Naive thymus-derived CD4-positive, alpha-beta T cell (primary cell): ENCODE measurements at regions not wholly inside any gene's neighbourhood (a gene's known extent, or its start where the extent isn't known, plus 50 kb on each side); places are given as distances from the start of the nearest gene placed in this dataset.

Experiments used
- ATAC-seq: fragments of 150-1000 bp; cut with Tn5 transposase; 2 replicates; pipeline ENCODE4 v1.10.0; 2021; ENCODE audit warnings: mild to moderate bottlenecking, moderate library complexity
- CTCF ChIA-PET: fragments of 350-600 bp; sonication (Branson Sonifier 250); formaldehyde crosslinking; loops from one replicate; lab custom pipeline; 2021; ENCODE audit warnings: antibody characterized with exemption; lab: Charles Lee
- POLR2A ChIA-PET: fragments of 350-600 bp; sonication (Branson Sonifier 250); formaldehyde crosslinking; loops from one replicate; lab custom pipeline; 2021; ENCODE audit warnings: antibody characterized with exemption, inconsistent platforms; lab: Charles Lee
- DNase-seq, 9 donors: peaks; one replicate each; pipeline versions ENCODE4 v3.0.0 to v3.0.0-alpha.2; 2020 to 2022; ENCODE audit warnings: mixed read lengths in 1 of 9
- H3K27ac ChIP-seq: one replicate; pipeline ENCODE4 v1.7.0; 2013; ENCODE audit warnings: mild to moderate bottlenecking, low read depth, low read length, moderate library complexity
- H3K27me3 ChIP-seq, 2 donors: one replicate each; pipeline ENCODE4 v1.7.0; 2013; ENCODE audit warnings: low read length in 2 of 2, mild to moderate bottlenecking in 2 of 2, moderate library complexity in 2 of 2; ENCODE audit not compliant: control insufficient read depth in 2 of 2, insufficient read depth in 2 of 2
- H3K36me3 ChIP-seq, 3 experiments: 1 replicate in 2 of 3; 2 replicates in 1 of 3; pipeline ENCODE4 v1.7.0; 2013; ENCODE audit warnings: low read length in 3 of 3, mild to moderate bottlenecking in 3 of 3, moderate library complexity in 1 of 3; ENCODE audit not compliant: insufficient read depth in 3 of 3, control insufficient read depth in 2 of 3
- H3K4me1 ChIP-seq, 2 donors: one replicate each; pipeline ENCODE4 v1.7.0; 2013; ENCODE audit warnings: low read length in 2 of 2, mild to moderate bottlenecking in 2 of 2, moderate library complexity in 1 of 2; ENCODE audit not compliant: control insufficient read depth in 2 of 2, insufficient read depth in 2 of 2
- H3K4me3 ChIP-seq: 2 replicates; pipeline ENCODE4 v1.7.0; 2013; ENCODE audit warnings: mild to moderate bottlenecking, low read length
- H3K9me3 ChIP-seq, 3 experiments: 1 replicate in 2 of 3; 2 replicates in 1 of 3; pipeline ENCODE4 v1.7.0; 2013; ENCODE audit warnings: low read length in 3 of 3; ENCODE audit not compliant: control insufficient read depth in 2 of 3
- H3K27ac Mint-ChIP-seq, 9 donors: one replicate each; pipeline ENCODE4 v1.8.0; 2020 to 2022; ENCODE audit warnings: mixed read lengths in 9 of 9, mild to moderate bottlenecking in 8 of 9, moderate library complexity in 5 of 9, inconsistent platforms in 2 of 9
- H3K27me3 Mint-ChIP-seq, 5 donors: one replicate each; pipeline ENCODE4 v1.8.0; 2021 to 2022; ENCODE audit warnings: mixed read lengths in 5 of 5, mild to moderate bottlenecking in 1 of 5
- H3K36me3 Mint-ChIP-seq, 5 donors: one replicate each; pipeline ENCODE4 v1.8.0; 2020 to 2022; ENCODE audit warnings: mixed read lengths in 5 of 5, mild to moderate bottlenecking in 3 of 5, inconsistent platforms in 1 of 5
- H3K4me1 Mint-ChIP-seq, 7 donors: one replicate each; pipeline ENCODE4 v1.8.0; 2020 to 2022; ENCODE audit warnings: mixed read lengths in 7 of 7, mild to moderate bottlenecking in 3 of 7, inconsistent platforms in 1 of 7
- H3K4me3 Mint-ChIP-seq, 10 donors: one replicate each; pipeline ENCODE4 v1.8.0; 2020 to 2022; ENCODE audit warnings: mild to moderate bottlenecking in 10 of 10, mixed read lengths in 10 of 10, moderate library complexity in 6 of 10, inconsistent platforms in 2 of 10
- H3K9me3 Mint-ChIP-seq, 11 donors: one replicate each; pipeline ENCODE4 v1.8.0; 2020 to 2022; ENCODE audit warnings: mixed read lengths in 11 of 11, mild to moderate bottlenecking in 4 of 11, inconsistent platforms in 1 of 11, moderate library complexity in 1 of 11
- intact Hi-C, 2 donors: fragments of 100-400 bp; cut with micrococcal nuclease; formaldehyde crosslinking; loops; one replicate each; pipeline ENCODE4 v1.15.1; 2023

DNA sequence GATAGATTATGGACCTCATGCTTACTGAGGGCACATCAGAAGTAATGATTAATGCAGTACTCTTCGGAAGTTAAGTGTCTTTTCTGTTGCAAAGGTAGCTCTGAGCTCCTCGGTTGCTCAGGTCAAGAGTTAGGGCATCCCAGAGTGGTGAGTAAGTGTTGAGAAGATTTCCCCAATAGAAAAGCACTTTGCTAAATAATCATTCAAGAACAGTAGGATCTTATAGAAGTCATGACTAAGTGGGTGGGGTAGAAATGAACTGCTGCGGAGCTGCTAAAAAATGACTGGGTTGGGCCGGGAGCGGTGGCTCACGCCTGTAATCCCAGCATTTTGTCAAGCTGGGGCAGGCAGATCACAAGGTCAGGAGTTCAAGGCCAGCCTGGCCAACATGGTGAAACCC is 648.6 kb upstream of the CAMK1G start:
- no peaks in the 10 kb centered on the region for H3K36me3 Mint-ChIP-seq
- POLR2A ChIA-PET: no interaction called here

DNA sequence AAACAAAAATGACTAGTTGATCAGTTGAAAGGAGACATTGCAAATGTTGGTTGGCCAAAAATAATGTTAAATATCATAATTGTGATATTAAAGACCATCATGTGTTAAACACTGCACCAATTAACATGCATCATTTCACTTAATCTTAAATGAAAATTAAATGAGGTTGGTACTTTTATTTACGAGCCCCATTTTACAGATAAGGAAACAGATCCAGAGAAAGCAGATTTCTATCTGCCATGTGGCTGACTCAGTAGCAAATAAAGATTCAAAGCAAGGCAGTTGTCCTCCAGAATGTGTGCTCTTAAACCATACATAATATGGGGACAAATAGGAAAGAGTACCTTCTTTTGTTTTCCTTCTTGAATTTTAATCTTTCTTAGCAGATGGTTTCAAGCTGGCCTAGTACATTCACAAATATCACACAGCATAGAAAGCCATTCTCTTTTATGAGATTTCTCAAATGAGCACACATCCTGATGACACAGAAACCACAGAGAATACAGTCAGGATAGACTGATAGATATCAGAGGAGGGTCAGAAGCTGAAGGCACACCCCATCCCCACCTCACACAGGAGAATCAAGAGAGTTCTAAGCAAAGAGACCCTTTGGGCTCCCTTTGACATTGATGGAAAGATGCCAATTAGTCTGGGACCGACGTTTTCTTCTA is 647.9 kb upstream of the CAMK1G start:
- Mint-ChIP-seq H3K27ac (no peak overlapping the region), H3K9me3 (peaks cover 0 to 6% (median 0%) of the 10 kb centered on the region in 11 donors), H3K36me3 (no peaks in the 10 kb centered on the region), H3K27me3 (peaks cover 4 to 16% (median 6%) of the 10 kb centered on the region in 5 donors), H3K4me3 (no peak overlapping the region), H3K4me1 (no peaks in the 10 kb centered on the region)
- no peaks in the 10 kb centered on the region for H3K27me3 ChIP-seq
- ATAC-seq: no peak
- no peak overlapping the region for H3K4me3 ChIP-seq
- no peaks in the 10 kb centered on the region for H3K9me3 ChIP-seq
- H3K4me1 ChIP-seq: no peaks in the 10 kb centered on the region
- no peak overlapping the region for H3K27ac ChIP-seq
- ChIA-PET POLR2A (no interaction called here), CTCF (no interaction called here)
- no peak for DNase-seq
- intact Hi-C loops: no loop called here
- H3K36me3 ChIP-seq: no peaks in the 10 kb centered on the region

More for the DNA sequence above, 648.6 kb upstream of the CAMK1G start:
- H3K36me3 ChIP-seq: no peaks in the 10 kb centered on the region
- ATAC-seq (no peak), DNase-seq (no peak)
- H3K4me1 Mint-ChIP-seq: no peaks in the 10 kb centered on the region
- no peaks in the 10 kb centered on the region for H3K9me3 ChIP-seq
- H3K27me3 Mint-ChIP-seq: peaks cover 4 to 16% (median 6%) of the 10 kb centered on the region in 5 donors
- peaks cover 0 to 6% (median 0%) of the 10 kb centered on the region in 11 donors for H3K9me3 Mint-ChIP-seq
- H3K27ac Mint-ChIP-seq: no peak overlapping the region
- CTCF ChIA-PET: no interaction called here
- no peaks in the 10 kb centered on the region for H3K27me3 ChIP-seq
- H3K4me1 ChIP-seq: no peaks in the 10 kb centered on the region
- H3K27ac ChIP-seq: no peak overlapping the region
- H3K4me3 Mint-ChIP-seq: no peak overlapping the region
- intact Hi-C loops: no loop called here
- H3K4me3 ChIP-seq: no peak overlapping the region

DNA sequence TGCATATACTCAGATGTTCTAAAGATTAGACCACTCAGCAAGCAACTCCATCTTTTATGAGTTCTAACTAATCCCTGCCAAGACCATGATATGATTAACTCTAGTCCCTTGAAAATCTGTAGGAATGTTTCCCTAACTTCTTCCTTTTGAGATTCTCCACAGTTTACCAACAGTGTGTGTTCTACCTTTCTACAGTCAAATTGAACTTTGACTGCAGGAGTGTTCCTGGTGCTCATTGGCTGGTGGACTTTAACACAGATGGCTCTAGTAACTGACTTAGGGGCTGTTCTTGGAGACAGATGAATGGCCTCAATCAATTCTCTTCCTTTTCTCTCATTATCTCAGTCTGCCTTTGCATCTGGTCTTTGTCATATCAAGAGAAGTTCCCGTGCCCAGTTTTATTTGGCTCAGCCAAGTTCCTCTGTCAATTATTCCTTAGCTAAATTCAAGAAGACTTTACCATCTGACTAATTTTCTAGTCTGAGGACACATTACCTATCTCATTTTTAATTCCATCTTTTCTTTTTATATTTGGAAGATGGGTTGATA is 643.9 kb upstream of the CAMK1G start:
- CTCF ChIA-PET: no interaction called here
- no peak for ATAC-seq
- H3K4me1 Mint-ChIP-seq: no peaks in the 10 kb centered on the region

DNA sequence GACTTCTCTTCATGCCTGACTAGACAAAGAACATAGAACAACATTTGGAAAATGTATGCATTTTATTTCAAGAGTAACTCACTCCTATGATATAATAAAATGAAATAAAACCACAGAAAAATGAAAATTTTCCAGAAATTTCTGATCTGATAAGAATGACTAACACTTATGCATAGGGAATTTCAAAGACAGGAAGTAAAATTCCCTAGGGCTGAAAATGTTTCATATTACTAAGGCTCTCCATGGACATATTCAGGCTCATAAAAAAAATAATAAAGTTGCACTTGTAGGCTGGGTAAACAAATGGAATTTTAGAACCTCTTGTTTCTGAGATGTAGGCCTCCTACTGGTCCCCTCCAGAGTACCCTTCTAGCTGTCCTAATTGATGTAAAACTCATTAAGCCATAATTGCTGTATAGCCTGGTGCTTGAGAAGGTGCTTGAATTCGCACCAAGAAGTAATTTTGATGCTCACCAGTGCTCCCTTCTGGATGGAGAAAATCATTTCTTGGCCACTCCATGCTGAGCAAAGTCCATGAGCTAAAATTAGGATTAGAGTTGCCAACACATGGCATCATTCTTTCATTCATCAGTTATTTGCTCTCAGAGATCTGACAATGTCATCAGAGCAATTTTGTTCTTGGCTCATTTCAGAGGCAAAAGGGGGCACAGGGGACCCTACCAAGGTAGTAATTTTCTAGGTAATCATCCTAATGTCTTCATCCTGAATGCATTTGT is 641.0 kb upstream of the CAMK1G start:
- Histone ChIP-seq H3K27me3 (no peaks in the 10 kb centered on the region), H3K4me1 (no peaks in the 10 kb centered on the region), H3K27ac (no peak overlapping the region), H3K4me3 (no peak overlapping the region), H3K36me3 (no peaks in the 10 kb centered on the region), H3K9me3 (no peaks in the 10 kb centered on the region)
- no peaks in the 10 kb centered on the region for H3K36me3 Mint-ChIP-seq
- H3K27ac Mint-ChIP-seq: no peak overlapping the region
- H3K27me3 Mint-ChIP-seq: peaks cover 6 to 39% (median 22%) of the 10 kb centered on the region in 5 donors
- CTCF ChIA-PET: no interaction called here
- ATAC-seq (no peak), DNase-seq (no peak)
- H3K4me1 Mint-ChIP-seq: no peaks in the 10 kb centered on the region
- intact Hi-C loops: loop anchor here in 1 of 2 donors (10.0 kb wide), 1 partner anchor 152 kb away; no protein-coding TSS in a partner anchor
- no peak overlapping the region for H3K4me3 Mint-ChIP-seq
- peaks cover 0 to 7% (median 0%) of the 10 kb centered on the region in 11 donors for H3K9me3 Mint-ChIP-seq
- POLR2A ChIA-PET: no interaction called here

More for the DNA sequence above, 643.9 kb upstream of the CAMK1G start:
- no peaks in the 10 kb centered on the region for H3K36me3 ChIP-seq
- no peaks in the 10 kb centered on the region for H3K36me3 Mint-ChIP-seq
- peaks cover 4 to 22% (median 13%) of the 10 kb centered on the region in 5 donors for H3K27me3 Mint-ChIP-seq
- POLR2A ChIA-PET: no interaction called here
- peaks cover 0 to 7% (median 0%) of the 10 kb centered on the region in 11 donors for H3K9me3 Mint-ChIP-seq
- DNase-seq: no peak
- no peak overlapping the region for H3K4me3 ChIP-seq
- intact Hi-C loops: loop anchor here in 1 of 2 donors (10.0 kb wide), 1 partner anchor 155 kb away; no protein-coding TSS in a partner anchor
- no peak overlapping the region for H3K27ac ChIP-seq
- H3K27ac Mint-ChIP-seq: no peak overlapping the region
- no peak overlapping the region for H3K4me3 Mint-ChIP-seq
- H3K9me3 ChIP-seq: no peaks in the 10 kb centered on the region
- no peaks in the 10 kb centered on the region for H3K4me1 ChIP-seq
- H3K27me3 ChIP-seq: no peaks in the 10 kb centered on the region

DNA sequence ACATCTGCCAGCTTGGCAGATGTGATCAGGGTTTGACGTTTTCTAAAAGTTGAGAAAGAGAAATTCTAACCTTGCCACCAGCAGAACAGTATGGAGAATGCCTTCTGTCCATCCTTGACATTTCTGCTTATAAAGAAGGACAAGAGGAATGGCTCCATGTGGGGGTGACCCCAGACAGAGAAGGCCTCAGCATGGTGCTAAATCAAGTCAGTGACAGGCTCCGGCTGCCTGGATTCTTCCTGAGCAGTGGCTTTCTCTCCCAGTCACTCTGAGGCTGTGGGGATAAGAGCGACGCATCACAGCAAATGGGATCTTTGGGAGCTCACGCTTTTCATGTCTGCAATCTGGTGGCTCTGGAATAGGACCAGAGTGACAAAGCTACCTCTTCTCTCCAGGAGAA is 640.2 kb upstream of the CAMK1G start:
- ChIA-PET CTCF (no interaction called here), POLR2A (no interaction called here)
- no peak overlapping the region for H3K4me3 Mint-ChIP-seq
- no peak overlapping the region for H3K27ac Mint-ChIP-seq
- ATAC-seq: no peak
- intact Hi-C loops: loop anchor here in 1 of 2 donors (10.0 kb wide), 1 partner anchor 152 kb away; no protein-coding TSS in a partner anchor
- Histone ChIP-seq H3K27me3 (no peaks in the 10 kb centered on the region), H3K36me3 (no peaks in the 10 kb centered on the region), H3K4me3 (no peak overlapping the region), H3K9me3 (no peaks in the 10 kb centered on the region), H3K27ac (no peak overlapping the region), H3K4me1 (no peaks in the 10 kb centered on the region)
- peaks cover 0 to 8% (median 0%) of the 10 kb centered on the region in 11 donors for H3K9me3 Mint-ChIP-seq
- H3K27me3 Mint-ChIP-seq: peaks cover 5 to 41% (median 27%) of the 10 kb centered on the region in 5 donors
- no peaks in the 10 kb centered on the region for H3K36me3 Mint-ChIP-seq
- DNase-seq: no peak
- H3K4me1 Mint-ChIP-seq: no peaks in the 10 kb centered on the region

DNA sequence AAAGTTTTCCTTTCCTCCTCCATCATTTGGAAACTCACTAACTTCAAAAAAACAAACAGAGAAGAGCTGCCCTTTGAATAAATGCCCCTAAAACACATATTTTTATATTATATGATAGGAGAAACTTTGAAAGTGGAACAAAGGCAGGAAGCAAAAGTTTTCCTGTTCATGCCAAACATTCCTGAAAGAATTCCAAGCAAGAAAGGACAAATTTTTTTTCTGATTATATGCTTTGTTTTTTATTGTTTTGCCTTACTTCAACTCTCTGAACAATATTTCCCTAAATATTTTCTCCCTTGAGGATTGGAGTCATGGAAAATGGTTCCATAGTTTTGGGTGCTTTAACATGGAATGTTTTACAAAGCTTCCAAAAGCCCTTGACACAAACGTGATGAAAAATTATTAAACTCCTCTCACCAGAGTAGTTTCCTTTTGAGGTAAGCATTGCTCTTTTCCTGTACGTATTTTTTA is 638.5 kb upstream of the CAMK1G start:
- peaks cover 0 to 9% (median 0%) of the 10 kb centered on the region in 11 donors for H3K9me3 Mint-ChIP-seq
- no peaks in the 10 kb centered on the region for H3K4me1 Mint-ChIP-seq
- no peak for ATAC-seq
- CTCF ChIA-PET: no interaction called here
- H3K4me3 ChIP-seq: no peak overlapping the region
- no peak for DNase-seq
- H3K36me3 ChIP-seq: no peaks in the 10 kb centered on the region
- H3K27ac Mint-ChIP-seq: no peak overlapping the region
- no peaks in the 10 kb centered on the region for H3K36me3 Mint-ChIP-seq
- H3K4me1 ChIP-seq: no peaks in the 10 kb centered on the region
- no peak overlapping the region for H3K27ac ChIP-seq
- intact Hi-C loops: loop anchor here in 1 of 2 donors (10.0 kb wide), 1 partner anchor 150 kb away; no protein-coding TSS in a partner anchor
- POLR2A ChIA-PET: no interaction called here
- H3K27me3 Mint-ChIP-seq: peaks cover 0 to 43% (median 23%) of the 10 kb centered on the region in 5 donors
- H3K9me3 ChIP-seq: no peaks in the 10 kb centered on the region
- H3K4me3 Mint-ChIP-seq: no peak overlapping the region
- H3K27me3 ChIP-seq: no peaks in the 10 kb centered on the region
